H1 (cell line): ENCODE measurements at regions not wholly inside any gene's neighbourhood (a gene's known extent, or its start where the extent isn't known, plus 50 kb on each side); places are given as distances from the start of the nearest gene placed in this dataset.

Source experiments
- TF ChIP-seq, protein P1 (sequence below): fragments of 300-600 bp; sonication (generic); IDR thresholded peaks from 2 replicates; pipeline ENCODE4 v1.7.1; 2012; ENCODE audit warnings: low read length, moderate library complexity, mild to moderate bottlenecking, inconsistent platforms; ENCODE audit not compliant: insufficient replicate concordance

DNA sequence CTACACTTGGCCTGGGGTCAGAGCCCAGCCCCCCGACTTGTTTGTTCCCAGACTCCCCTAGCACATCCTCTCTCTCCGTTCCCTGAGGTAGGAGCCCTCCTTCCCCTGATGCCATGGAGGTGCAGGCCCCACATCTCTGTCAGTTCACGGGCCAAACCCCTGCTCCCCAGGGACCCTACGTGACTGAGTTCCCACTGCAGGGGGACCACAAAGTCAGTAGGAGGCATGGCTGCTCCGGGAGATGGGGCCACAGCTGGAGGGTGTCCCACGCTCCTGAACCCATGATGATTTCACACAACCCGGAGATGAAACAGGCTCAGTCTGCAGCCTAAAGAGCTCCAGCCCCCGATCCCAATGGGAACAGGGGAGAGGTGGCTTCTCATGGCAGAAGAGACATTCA is 272.2 kb downstream of the NPHP4 start (continued):
- TF ChIP-seq, protein P1, sequence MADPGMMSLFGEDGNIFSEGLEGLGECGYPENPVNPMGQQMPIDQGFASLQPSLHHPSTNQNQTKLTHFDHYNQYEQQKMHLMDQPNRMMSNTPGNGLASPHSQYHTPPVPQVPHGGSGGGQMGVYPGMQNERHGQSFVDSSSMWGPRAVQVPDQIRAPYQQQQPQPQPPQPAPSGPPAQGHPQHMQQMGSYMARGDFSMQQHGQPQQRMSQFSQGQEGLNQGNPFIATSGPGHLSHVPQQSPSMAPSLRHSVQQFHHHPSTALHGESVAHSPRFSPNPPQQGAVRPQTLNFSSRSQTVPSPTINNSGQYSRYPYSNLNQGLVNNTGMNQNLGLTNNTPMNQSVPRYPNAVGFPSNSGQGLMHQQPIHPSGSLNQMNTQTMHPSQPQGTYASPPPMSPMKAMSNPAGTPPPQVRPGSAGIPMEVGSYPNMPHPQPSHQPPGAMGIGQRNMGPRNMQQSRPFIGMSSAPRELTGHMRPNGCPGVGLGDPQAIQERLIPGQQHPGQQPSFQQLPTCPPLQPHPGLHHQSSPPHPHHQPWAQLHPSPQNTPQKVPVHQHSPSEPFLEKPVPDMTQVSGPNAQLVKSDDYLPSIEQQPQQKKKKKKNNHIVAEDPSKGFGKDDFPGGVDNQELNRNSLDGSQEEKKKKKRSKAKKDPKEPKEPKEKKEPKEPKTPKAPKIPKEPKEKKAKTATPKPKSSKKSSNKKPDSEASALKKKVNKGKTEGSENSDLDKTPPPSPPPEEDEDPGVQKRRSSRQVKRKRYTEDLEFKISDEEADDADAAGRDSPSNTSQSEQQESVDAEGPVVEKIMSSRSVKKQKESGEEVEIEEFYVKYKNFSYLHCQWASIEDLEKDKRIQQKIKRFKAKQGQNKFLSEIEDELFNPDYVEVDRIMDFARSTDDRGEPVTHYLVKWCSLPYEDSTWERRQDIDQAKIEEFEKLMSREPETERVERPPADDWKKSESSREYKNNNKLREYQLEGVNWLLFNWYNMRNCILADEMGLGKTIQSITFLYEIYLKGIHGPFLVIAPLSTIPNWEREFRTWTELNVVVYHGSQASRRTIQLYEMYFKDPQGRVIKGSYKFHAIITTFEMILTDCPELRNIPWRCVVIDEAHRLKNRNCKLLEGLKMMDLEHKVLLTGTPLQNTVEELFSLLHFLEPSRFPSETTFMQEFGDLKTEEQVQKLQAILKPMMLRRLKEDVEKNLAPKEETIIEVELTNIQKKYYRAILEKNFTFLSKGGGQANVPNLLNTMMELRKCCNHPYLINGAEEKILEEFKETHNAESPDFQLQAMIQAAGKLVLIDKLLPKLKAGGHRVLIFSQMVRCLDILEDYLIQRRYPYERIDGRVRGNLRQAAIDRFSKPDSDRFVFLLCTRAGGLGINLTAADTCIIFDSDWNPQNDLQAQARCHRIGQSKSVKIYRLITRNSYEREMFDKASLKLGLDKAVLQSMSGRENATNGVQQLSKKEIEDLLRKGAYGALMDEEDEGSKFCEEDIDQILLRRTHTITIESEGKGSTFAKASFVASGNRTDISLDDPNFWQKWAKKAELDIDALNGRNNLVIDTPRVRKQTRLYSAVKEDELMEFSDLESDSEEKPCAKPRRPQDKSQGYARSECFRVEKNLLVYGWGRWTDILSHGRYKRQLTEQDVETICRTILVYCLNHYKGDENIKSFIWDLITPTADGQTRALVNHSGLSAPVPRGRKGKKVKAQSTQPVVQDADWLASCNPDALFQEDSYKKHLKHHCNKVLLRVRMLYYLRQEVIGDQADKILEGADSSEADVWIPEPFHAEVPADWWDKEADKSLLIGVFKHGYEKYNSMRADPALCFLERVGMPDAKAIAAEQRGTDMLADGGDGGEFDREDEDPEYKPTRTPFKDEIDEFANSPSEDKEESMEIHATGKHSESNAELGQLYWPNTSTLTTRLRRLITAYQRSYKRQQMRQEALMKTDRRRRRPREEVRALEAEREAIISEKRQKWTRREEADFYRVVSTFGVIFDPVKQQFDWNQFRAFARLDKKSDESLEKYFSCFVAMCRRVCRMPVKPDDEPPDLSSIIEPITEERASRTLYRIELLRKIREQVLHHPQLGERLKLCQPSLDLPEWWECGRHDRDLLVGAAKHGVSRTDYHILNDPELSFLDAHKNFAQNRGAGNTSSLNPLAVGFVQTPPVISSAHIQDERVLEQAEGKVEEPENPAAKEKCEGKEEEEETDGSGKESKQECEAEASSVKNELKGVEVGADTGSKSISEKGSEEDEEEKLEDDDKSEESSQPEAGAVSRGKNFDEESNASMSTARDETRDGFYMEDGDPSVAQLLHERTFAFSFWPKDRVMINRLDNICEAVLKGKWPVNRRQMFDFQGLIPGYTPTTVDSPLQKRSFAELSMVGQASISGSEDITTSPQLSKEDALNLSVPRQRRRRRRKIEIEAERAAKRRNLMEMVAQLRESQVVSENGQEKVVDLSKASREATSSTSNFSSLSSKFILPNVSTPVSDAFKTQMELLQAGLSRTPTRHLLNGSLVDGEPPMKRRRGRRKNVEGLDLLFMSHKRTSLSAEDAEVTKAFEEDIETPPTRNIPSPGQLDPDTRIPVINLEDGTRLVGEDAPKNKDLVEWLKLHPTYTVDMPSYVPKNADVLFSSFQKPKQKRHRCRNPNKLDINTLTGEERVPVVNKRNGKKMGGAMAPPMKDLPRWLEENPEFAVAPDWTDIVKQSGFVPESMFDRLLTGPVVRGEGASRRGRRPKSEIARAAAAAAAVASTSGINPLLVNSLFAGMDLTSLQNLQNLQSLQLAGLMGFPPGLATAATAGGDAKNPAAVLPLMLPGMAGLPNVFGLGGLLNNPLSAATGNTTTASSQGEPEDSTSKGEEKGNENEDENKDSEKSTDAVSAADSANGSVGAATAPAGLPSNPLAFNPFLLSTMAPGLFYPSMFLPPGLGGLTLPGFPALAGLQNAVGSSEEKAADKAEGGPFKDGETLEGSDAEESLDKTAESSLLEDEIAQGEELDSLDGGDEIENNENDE, result no peak
- TF ChIP-seq, all 59 proteins: peak for 0
